Raji (cell line): ENCODE measurements at regions not wholly inside any gene's neighbourhood (a gene's known extent, or its start where the extent isn't known, plus 50 kb on each side); places are given as distances from the start of the nearest gene placed in this dataset.

Source experiments
- POLR2A ChIP-seq: IDR thresholded peaks from 2 replicates; pipeline ENCODE4 v1.6.1; 2011; ENCODE audit warnings: low read depth, low read length, control low read depth; ENCODE audit not compliant: insufficient read depth

DNA sequence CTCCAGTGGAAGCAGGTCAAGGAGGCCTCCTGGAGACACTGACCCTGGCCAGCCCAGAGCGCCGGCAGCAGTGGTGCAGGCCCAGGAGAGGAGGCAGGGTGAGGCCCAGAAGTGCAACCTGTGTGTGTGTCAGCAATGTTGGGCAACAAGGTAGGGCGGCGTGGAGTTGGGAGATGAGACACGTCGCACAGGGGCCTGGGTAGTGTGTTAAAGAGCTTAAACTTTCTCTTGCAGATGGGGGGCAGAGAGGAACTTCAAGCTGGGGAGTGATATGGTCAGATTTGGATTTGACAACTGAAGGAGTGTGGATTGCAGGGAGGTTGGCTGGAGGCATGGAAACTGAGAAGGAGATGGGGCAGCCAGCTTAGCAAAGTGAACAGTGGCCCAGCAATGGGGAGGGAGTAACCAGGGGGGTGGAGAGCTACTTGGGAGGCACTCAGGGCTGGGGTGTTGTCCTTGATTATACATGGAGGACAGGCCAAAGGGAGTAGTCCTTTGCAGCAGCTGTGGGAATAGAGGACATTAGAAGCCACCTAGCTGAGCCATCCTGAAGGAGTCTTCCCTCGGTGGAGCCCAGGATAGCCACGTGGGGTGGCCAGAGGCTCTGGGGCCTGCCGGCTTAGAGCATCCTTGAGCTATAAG is 278.6 kb upstream of the HS6ST1 start:
- no peak for TF ChIP-seq POLR2A

DNA sequence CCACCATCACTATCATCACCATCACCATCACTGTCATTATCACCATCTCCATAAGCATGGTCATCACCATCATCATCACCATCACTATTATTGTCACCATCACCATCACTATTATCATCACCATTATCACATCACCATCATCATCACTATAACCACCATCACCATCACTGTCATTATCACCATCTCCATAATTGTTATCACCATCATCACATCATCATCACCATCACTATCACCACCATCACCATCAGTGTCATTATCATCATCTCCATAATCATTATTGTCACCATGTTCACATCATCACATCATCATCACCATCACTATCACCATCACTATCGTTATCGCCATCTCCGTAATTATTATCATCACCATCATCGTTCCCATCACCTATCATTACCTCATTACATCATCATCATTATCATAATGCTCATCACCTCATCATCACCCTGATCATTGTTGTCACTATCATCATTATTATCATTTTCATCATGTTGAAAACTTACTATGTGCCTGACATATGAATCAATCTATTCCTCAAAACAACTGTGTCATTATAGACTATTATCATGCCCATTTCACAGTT is 280.3 kb upstream of the HS6ST1 start:
- no peak for TF ChIP-seq POLR2A

- no peak for TF ChIP-seq POLR2A
Measured at GRCh38 chr2:128599700-128600099, 281.0 kb upstream of the HS6ST1 start.

GRCh38 chr2:128600581-128601297 is 282.1 kb upstream of the HS6ST1 start:
- no peak for TF ChIP-seq POLR2A

DNA sequence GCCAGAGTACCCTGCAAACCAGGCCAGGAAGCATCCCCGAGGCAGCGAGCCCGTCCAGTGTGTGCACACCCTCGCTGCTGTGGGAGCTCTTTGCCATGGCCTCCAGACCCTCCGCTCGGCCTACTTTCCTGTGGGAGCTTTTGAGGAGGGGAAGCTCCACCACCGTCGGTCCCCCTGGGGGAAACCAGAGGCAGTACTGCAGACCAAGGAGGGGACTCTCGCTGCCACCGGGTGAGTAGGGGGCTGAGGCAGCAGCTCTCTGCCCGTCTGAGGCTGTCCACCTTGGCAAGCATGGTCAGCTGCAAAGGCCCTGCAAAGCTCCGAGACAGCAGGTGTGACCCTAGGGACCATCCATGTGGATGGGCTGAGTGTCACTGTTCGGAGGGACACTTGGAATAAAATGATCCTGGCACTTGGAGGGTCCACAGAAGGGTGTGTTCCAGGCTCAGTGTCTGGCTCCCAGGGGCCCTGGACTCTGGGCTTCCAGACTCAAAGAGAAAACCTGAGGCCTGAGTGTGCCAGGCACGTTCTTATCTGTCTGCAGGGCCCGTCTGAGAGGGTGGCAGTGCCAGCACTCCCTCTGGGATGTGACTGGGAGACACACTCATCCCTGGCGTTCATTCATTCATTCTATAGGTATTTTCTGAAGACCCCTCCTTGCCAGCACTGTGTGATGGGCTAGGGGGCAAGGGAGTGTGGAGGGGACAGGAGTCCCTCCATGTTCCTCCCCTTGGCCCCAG is 282.8 kb upstream of the HS6ST1 start:
- TF ChIP-seq POLR2A = no peak

- TF ChIP-seq POLR2A = no peak
Measured at GRCh38 chr2:128602038-128602698, 283.5 kb upstream of the HS6ST1 start.

GRCh38 chr2:128602699-128603101 is 284.0 kb upstream of the HS6ST1 start:
- no peak for TF ChIP-seq POLR2A

DNA sequence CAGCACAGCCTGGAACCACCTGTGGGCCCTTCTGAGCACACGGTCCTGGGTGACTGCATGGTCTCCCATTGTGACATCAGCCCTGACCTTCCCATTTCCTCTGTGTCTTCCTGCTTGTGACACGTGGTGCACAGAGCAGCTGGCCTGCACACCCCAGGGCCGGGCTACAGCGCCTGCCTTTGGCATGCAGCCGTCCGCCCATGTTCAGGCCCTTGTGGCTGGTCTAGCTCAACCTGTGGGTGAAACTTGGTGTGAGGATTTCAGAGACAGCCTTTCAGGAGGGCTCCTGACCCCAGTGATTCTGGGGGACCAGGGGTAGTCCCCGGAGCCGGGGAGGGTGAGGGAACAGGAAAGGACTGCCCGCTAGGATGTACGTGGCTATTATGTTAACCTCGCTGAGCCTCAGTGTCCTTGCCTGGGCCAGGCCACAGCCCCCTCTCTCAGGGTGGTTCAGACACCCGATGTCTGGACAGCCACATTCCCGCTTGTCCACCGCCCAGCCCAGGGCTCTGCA is 284.8 kb upstream of the HS6ST1 start:
- TF ChIP-seq POLR2A = no peak

GRCh38 chr2:128604045-128604444 is 285.4 kb upstream of the HS6ST1 start:
- no peak for TF ChIP-seq POLR2A

GRCh38 chr2:128605421-128605820 is 286.8 kb upstream of the HS6ST1 start:
- no peak for TF ChIP-seq POLR2A

DNA sequence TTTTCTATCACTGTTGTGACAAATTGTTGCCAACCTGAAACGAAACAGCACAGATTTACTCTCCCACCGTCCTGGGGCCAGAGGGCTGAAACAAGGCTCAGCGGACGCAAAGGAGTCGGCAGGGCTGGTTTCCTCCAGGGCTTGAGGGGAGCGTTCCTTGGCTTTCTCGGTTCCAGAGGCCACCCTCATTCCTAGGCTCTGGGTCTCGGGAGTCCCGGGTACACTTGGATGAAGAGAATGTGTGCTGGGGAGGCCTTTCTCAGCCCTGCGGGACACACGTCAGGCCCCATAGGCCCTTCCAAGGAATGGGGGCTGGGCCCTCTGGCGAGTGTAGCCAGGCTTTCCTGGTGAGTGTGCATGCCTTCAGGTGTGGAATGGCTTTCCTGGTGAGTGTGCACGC is 287.3 kb upstream of the HS6ST1 start:
- no peak for TF ChIP-seq POLR2A

DNA sequence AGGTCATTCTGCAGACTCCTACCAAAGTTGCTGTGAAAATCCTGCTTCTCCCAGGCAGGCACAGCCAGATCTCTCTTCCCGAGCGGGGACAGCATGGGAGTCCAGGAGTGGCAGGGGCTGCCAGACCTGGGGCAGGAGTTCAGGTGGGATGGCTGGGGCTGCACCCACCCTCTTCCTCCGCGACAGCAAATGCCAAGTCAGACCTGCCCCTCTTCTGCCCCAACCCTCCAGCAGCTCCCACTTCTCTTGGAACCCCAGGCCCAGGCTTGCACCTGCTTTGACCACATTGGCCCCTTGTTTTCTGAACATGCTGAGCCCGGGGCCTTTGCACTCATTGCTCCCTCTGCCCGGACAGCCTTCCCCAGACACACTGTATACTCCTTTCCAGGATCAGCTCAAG is 288.2 kb upstream of the HS6ST1 start:
- no peak for TF ChIP-seq POLR2A

DNA sequence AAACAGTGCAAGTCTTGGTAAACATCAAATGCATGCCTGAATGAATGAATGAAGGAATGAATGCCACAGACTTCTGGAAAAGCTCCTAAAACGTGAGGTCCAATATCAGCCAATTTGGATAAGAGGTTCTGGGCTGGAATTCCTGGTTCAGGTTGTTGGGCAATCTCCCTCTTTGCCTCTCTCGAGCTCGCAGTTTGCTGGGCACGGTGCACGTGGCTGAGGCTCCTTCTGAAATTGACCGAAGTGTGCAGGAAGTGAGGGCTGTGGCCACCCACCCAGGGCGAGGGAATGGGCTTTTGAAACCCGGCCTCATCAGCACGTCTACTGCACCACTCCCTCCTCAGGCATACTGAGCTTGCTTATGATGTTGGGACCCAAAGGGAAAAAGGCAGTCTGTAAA is 288.8 kb upstream of the HS6ST1 start:
- TF ChIP-seq POLR2A = no peak

GRCh38 chr2:128607911-128608506 is 289.3 kb upstream of the HS6ST1 start:
- TF ChIP-seq POLR2A = no peak
